ENCODE measurements at regions not wholly inside any gene's neighbourhood (a gene's known extent, or its start where the extent isn't known, plus 50 kb on each side); places are given as distances from the start of the nearest gene placed in this dataset.
"Not testable (repeated sequence)": the region's sequence is repeated elsewhere in the genome, so short reads cannot be mapped to it uniquely, and the experiment has no call there.

DNA sequence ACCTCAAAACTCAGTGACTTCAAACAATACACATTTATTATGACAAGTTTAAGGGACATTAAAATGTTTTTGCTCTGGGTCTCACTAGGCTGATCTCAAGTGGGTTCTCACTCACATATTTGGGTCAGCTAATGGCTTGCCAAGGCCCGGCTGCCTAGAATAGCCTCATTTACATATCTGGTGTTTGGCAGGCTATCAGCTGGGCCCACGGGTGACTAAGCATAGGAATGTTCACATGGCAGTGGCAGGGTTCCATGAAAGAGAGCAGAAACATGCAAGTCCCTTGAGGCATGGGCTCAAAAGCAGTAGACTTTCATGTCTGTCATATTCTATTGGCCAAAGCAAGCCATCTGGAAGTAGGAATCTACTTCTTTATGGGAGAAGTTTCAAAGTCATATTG lies 492.6 kb downstream of the KCNT2 start:
- Histone ChIP-seq H3K27ac (replicated peaks) (no peak overlapping the region), H3K4me3 (replicated peaks; ENCODE audit: insufficient read depth, low read length) (no peak overlapping the region), H3K27me3 (ENCODE audit: insufficient read depth, poor library complexity, severe bottlenecking) (no peaks in the 10 kb centered on the region)
- TF ChIP-seq, protein P1, sequence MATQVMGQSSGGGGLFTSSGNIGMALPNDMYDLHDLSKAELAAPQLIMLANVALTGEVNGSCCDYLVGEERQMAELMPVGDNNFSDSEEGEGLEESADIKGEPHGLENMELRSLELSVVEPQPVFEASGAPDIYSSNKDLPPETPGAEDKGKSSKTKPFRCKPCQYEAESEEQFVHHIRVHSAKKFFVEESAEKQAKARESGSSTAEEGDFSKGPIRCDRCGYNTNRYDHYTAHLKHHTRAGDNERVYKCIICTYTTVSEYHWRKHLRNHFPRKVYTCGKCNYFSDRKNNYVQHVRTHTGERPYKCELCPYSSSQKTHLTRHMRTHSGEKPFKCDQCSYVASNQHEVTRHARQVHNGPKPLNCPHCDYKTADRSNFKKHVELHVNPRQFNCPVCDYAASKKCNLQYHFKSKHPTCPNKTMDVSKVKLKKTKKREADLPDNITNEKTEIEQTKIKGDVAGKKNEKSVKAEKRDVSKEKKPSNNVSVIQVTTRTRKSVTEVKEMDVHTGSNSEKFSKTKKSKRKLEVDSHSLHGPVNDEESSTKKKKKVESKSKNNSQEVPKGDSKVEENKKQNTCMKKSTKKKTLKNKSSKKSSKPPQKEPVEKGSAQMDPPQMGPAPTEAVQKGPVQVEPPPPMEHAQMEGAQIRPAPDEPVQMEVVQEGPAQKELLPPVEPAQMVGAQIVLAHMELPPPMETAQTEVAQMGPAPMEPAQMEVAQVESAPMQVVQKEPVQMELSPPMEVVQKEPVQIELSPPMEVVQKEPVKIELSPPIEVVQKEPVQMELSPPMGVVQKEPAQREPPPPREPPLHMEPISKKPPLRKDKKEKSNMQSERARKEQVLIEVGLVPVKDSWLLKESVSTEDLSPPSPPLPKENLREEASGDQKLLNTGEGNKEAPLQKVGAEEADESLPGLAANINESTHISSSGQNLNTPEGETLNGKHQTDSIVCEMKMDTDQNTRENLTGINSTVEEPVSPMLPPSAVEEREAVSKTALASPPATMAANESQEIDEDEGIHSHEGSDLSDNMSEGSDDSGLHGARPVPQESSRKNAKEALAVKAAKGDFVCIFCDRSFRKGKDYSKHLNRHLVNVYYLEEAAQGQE (IDR thresholded peaks at IDR 0.05; ENCODE audit: insufficient replicate concordance, low read depth), result no peak
- TF ChIP-seq GABPA (IDR thresholded peaks at IDR 0.05; ENCODE audit: low read depth), result no peak
- no peak for TF ChIP-seq POLR2AphosphoS5 (IDR thresholded peaks at IDR 0.05; ENCODE audit: low read depth)
- TF ChIP-seq SPI1 (IDR thresholded peaks at IDR 0.05; ENCODE audit: borderline replicate concordance, low read depth), result no peak
- TF ChIP-seq CTCF (IDR thresholded peaks at IDR 0.05; ENCODE audit: insufficient read depth, low read length), result no peak
- no peak for DNase-seq (ENCODE audit: low read depth in 1 of 2, low spot score in 1 of 2)

DNA sequence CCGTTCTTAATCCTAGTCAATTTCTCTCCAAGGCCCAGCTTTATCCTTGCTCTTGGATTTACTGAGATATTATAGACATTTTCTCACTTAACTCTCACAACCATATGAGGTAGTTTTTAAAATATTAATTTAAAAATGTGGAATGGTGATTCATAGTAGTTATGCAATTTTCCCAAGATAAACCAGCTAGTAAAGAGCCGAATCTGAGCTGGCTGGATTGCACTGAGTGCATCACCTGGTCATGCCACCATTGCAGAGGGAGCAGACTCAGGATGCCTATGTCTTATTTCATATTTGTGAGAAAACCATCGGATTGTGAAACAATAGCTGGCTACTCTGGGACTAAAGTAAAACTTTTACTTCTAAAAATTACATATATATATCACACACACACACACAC lies 494.0 kb downstream of the KCNT2 start:
- DNase-seq (ENCODE audit: low read depth in 1 of 2, low spot score in 1 of 2), result no peak
- Histone ChIP-seq H3K4me3 (replicated peaks; ENCODE audit: insufficient read depth, low read length) (no peak overlapping the region), H3K27ac (replicated peaks) (no peak overlapping the region), H3K27me3 (ENCODE audit: insufficient read depth, poor library complexity, severe bottlenecking) (no peaks in the 10 kb centered on the region)
- TF ChIP-seq POLR2AphosphoS5 (IDR thresholded peaks at IDR 0.05; ENCODE audit: low read depth), result no peak
- TF ChIP-seq CTCF (IDR thresholded peaks at IDR 0.05; ENCODE audit: insufficient read depth, low read length), result no peak
- TF ChIP-seq, protein P1 (IDR thresholded peaks at IDR 0.05; ENCODE audit: insufficient replicate concordance, low read depth), result no peak
- TF ChIP-seq SPI1 (IDR thresholded peaks at IDR 0.05; ENCODE audit: borderline replicate concordance, low read depth), result no peak
- TF ChIP-seq GABPA (IDR thresholded peaks at IDR 0.05; ENCODE audit: low read depth), result no peak

GRCh38 chr1:196108990-196109389 lies 499.2 kb downstream of the KCNT2 start:
- not testable (repeated sequence) for DNase-seq (ENCODE audit: low read depth in 1 of 2, low spot score in 1 of 2); H3K27ac ChIP-seq (replicated peaks); H3K27me3 ChIP-seq (ENCODE audit: insufficient read depth, poor library complexity, severe bottlenecking); H3K4me3 ChIP-seq (replicated peaks; ENCODE audit: insufficient read depth, low read length)
- TF ChIP-seq SPI1 (IDR thresholded peaks at IDR 0.05; ENCODE audit: borderline replicate concordance, low read depth), result peak; percentile 19; the same call in 1 of the 2 replicates

GRCh38 chr1:196105901-196106300 lies 502.3 kb downstream of the KCNT2 start:
- no peak overlapping the region for H3K27ac ChIP-seq (replicated peaks)
- no peak for TF ChIP-seq CTCF (IDR thresholded peaks at IDR 0.05; ENCODE audit: insufficient read depth, low read length)
- no peak for TF ChIP-seq GABPA (IDR thresholded peaks at IDR 0.05; ENCODE audit: low read depth)
- TF ChIP-seq, protein P1 (IDR thresholded peaks at IDR 0.05; ENCODE audit: insufficient replicate concordance, low read depth), result no peak
- TF ChIP-seq SPI1 (IDR thresholded peaks at IDR 0.05; ENCODE audit: borderline replicate concordance, low read depth), result no peak
- no peak overlapping the region for H3K4me3 ChIP-seq (replicated peaks; ENCODE audit: insufficient read depth, low read length)
- DNase-seq (ENCODE audit: low read depth in 1 of 2, low spot score in 1 of 2), result no peak
- H3K27me3 ChIP-seq (ENCODE audit: insufficient read depth, poor library complexity, severe bottlenecking), result no peaks in the 10 kb centered on the region

All from HL-60 (cell line).